Keratinocyte (primary cell): ENCODE measurements at regions not wholly inside any gene's neighbourhood (a gene's known extent, or its start where the extent isn't known, plus 50 kb on each side); places are given as distances from the start of the nearest gene placed in this dataset.

Experiments
- DNase-seq: peaks from one replicate; pipeline ENCODE4 v3.0.0-alpha.2; 2011; ENCODE audit warnings: low read depth, missing footprints, low spot score
- FAIRE-seq: peaks from 2 replicates; lab custom pipeline; 2011; peaks lifted over from hg19 to GRCh38; lab: Jason Lieb, UNC
- H2AFZ ChIP-seq: 2 replicates; pipeline ENCODE4 v1.6.0; 2012; ENCODE audit warnings: low read length, control low read depth, inconsistent platforms; ENCODE audit not compliant: control insufficient read depth
- H3K27ac ChIP-seq: 2 replicates; pipeline ENCODE4 v1.5.1; 2011; ENCODE audit warnings: low read length; ENCODE audit not compliant: control insufficient read depth, insufficient read depth
- H3K27me3 ChIP-seq: 3 replicates; pipeline ENCODE4 v1.6.0; 2011; ENCODE audit warnings: low read length; ENCODE audit not compliant: control insufficient read depth, insufficient read depth; ENCODE audit errors: extremely low read depth
- H3K36me3 ChIP-seq, 2 experiments: 2 replicates in 1 of 2; 3 replicates in 1 of 2; pipeline ENCODE4 v1.5.1; 2011; ENCODE audit warnings: low read length in 2 of 2, mild to moderate bottlenecking in 1 of 2; ENCODE audit not compliant: control insufficient read depth in 2 of 2, insufficient read depth in 2 of 2; ENCODE audit errors: extremely low read depth in 1 of 2
- H3K4me1 ChIP-seq: 3 replicates; pipeline ENCODE4 v1.5.1; 2011; ENCODE audit warnings: low read length; ENCODE audit not compliant: control insufficient read depth, insufficient read depth; ENCODE audit errors: extremely low read depth
- H3K4me2 ChIP-seq: 3 replicates; pipeline ENCODE4 v1.6.0; 2011; ENCODE audit warnings: low read depth, low read length; ENCODE audit not compliant: control insufficient read depth, insufficient read depth; ENCODE audit errors: extremely low read depth
- H3K4me3 ChIP-seq, 3 experiments: fragments of 200-600 bp in 1 of 3; sonication (generic) in 1 of 3; 2 replicates in 2 of 3; 3 replicates in 1 of 3; pipeline ENCODE4 v1.5.1; 2011 to 2016; ENCODE audit warnings: low read length in 3 of 3, mild to moderate bottlenecking in 3 of 3, control low read depth in 2 of 3, inconsistent platforms in 1 of 3, low read depth in 1 of 3, mixed read lengths in 1 of 3, mixed run types in 1 of 3, moderate library complexity in 1 of 3; ENCODE audit not compliant: control insufficient read depth in 2 of 3, insufficient read depth in 2 of 3; ENCODE audit errors: extremely low read depth in 1 of 3
- H3K79me2 ChIP-seq: 2 replicates; pipeline ENCODE4 v1.6.0; 2012; ENCODE audit warnings: low read length; ENCODE audit not compliant: control insufficient read depth, insufficient read depth
- H3K9ac ChIP-seq: 3 replicates; pipeline ENCODE4 v1.6.0; 2011; ENCODE audit warnings: low read length; ENCODE audit not compliant: control insufficient read depth, insufficient read depth; ENCODE audit errors: extremely low read depth
- H3K9me1 ChIP-seq: 3 replicates; pipeline ENCODE4 v1.6.0; 2011; ENCODE audit warnings: low read length; ENCODE audit not compliant: control insufficient read depth, insufficient read depth; ENCODE audit errors: extremely low read depth
- H3K9me3 ChIP-seq: 2 replicates; pipeline ENCODE4 v1.5.1; 2012; ENCODE audit warnings: low read depth, low read length; ENCODE audit not compliant: control insufficient read depth
- H4K20me1 ChIP-seq: 3 replicates; pipeline ENCODE4 v1.6.0; 2011; ENCODE audit warnings: low read length; ENCODE audit not compliant: control insufficient read depth, insufficient read depth; ENCODE audit errors: extremely low read depth
- CTCF ChIP-seq, 3 experiments: IDR thresholded peaks in 1 of 3; conservative IDR thresholded peaks in 1 of 3; optimal IDR thresholded peaks in 1 of 3; 2 replicates in 2 of 3; 3 replicates in 1 of 3; pipeline versions ENCODE3 to v1.5.1; 2011; ENCODE audit warnings: low read length in 3 of 3, mild to moderate bottlenecking in 3 of 3, moderate library complexity in 2 of 3, control low read depth in 1 of 3, inconsistent platforms in 1 of 3; ENCODE audit not compliant: insufficient read depth in 2 of 3; ENCODE audit errors: extremely low read depth in 1 of 3
- EZH2 ChIP-seq: IDR thresholded peaks from one replicate; pipeline ENCODE4 v1.6.1; 2012; ENCODE audit warnings: inconsistent platforms, mild to moderate bottlenecking, low read length, moderate library complexity
- dilution Hi-C: fragments of 300-500 bp; cut with MboI; formaldehyde crosslinking; loops from one replicate; pipeline ENCODE4 v1.7.0; 2020; ENCODE audit warnings: low sequenced_read_pairs; ENCODE audit not compliant: extremely low pct_ligation_motif_present

GRCh38 chr5:2442496-2443354 is 308.8 kb downstream of the IRX2 start:
- H2AFZ ChIP-seq: no peak overlapping the region
- FAIRE-seq (no peak), DNase-seq (no peak)
- no peaks in the 10 kb centered on the region for H3K9me1 ChIP-seq
- H3K9ac ChIP-seq: no peak overlapping the region
- dilution Hi-C loops: no loop called here
- no peak overlapping the region for H3K27ac ChIP-seq
- H3K4me1 ChIP-seq: no peaks in the 10 kb centered on the region
- peaks cover 4% of the 10 kb centered on the region for H3K9me3 ChIP-seq
- TF ChIP-seq EZH2: no peak
- TF ChIP-seq CTCF (optimal IDR thresholded peaks at IDR 0.05 in 1 of 3, IDR thresholded peaks at IDR 0.05 in 1 of 3, conservative IDR thresholded peaks at IDR 0.05 in 1 of 3; ENCODE audit: extremely low read depth in 1 of 3, insufficient read depth in 2 of 3, low read length in 3 of 3): no peak
- H3K4me2 ChIP-seq: no peak overlapping the region
- no peaks in the 10 kb centered on the region for H3K79me2 ChIP-seq
- H3K36me3 ChIP-seq: no peaks in the 10 kb centered on the region
- no peak overlapping the region for H3K4me3 ChIP-seq
- no peaks in the 10 kb centered on the region for H4K20me1 ChIP-seq
- no peaks in the 10 kb centered on the region for H3K27me3 ChIP-seq

GRCh38 chr5:2441495-2442180 is 309.8 kb downstream of the IRX2 start:
- FAIRE-seq: no peak
- H3K27me3 ChIP-seq: no peaks in the 10 kb centered on the region
- no peak for DNase-seq

More at GRCh38 chr5:2441495-2442180, 309.8 kb downstream of the IRX2 start:
- Histone ChIP-seq H3K36me3 (no peaks in the 10 kb centered on the region), H4K20me1 (no peaks in the 10 kb centered on the region), H3K9me1 (no peaks in the 10 kb centered on the region), H3K4me3 (no peak overlapping the region), H3K27ac (no peak overlapping the region), H3K4me1 (no peaks in the 10 kb centered on the region), H2AFZ (no peak overlapping the region), H3K9ac (no peak overlapping the region), H3K4me2 (no peak overlapping the region), H3K9me3 (peaks cover 4% of the 10 kb centered on the region), H3K79me2 (no peaks in the 10 kb centered on the region)
- dilution Hi-C loops: no loop called here
- TF ChIP-seq CTCF (optimal IDR thresholded peaks at IDR 0.05 in 1 of 3, IDR thresholded peaks at IDR 0.05 in 1 of 3, conservative IDR thresholded peaks at IDR 0.05 in 1 of 3; ENCODE audit: extremely low read depth in 1 of 3, insufficient read depth in 2 of 3, low read length in 3 of 3) (no peak), EZH2 (no peak)
